ENCODE measurements at regions not wholly inside any gene's neighbourhood (a gene's known extent, or its start where the extent isn't known, plus 50 kb on each side); places are given as distances from the start of the nearest gene placed in this dataset.
"Not testable (repeated sequence)": the region's sequence is repeated elsewhere in the genome, so short reads cannot be mapped to it uniquely, and the experiment has no call there.

GRCh38 chr14:106153362-106153955 lies 627.1 kb downstream of the TMEM121 start:
- TF ChIP-seq CEBPB (IDR thresholded peaks at IDR 0.05; ENCODE audit: borderline replicate concordance, low read depth, low read length); NPAS2 (CRISPR knock-in tag; IDR thresholded peaks at IDR 0.05; ENCODE audit: borderline replicate concordance); ZNF274 (CRISPR knock-in tag; IDR thresholded peaks at IDR 0.05); NFE2L2 (IDR thresholded peaks at IDR 0.05; ENCODE audit: low read length): not testable (repeated sequence)

All from HepG2 (cell line).